Lower leg skin (tissue), 4 donors: ENCODE measurements at regions not wholly inside any gene's neighbourhood (a gene's known extent, or its start where the extent isn't known, plus 50 kb on each side); places are given as distances from the start of the nearest gene placed in this dataset.
"Not testable (repeated sequence)": the region's sequence is repeated elsewhere in the genome, so short reads cannot be mapped to it uniquely, and the experiment has no call there.

ENCODE experiments used
- DNase-seq, 2 donors: peaks; one replicate each; pipeline ENCODE4 v3.0.0-alpha.2; 2019; ENCODE audit warnings: low spot score in 2 of 2
- H3K4me3 ChIP-seq: fragments of 200-600 bp; sonication (generic); 2 replicates; pipeline ENCODE4 v1.5.1; 2017; ENCODE audit warnings: mild to moderate bottlenecking, low read depth; ENCODE audit not compliant: poor library complexity, severe bottlenecking
- POLR2A ChIP-seq, 2 donors: fragments of 450-650 bp; IDR thresholded peaks; one replicate each; pipeline ENCODE4 v1.6.1; 2016 to 2017; ENCODE audit warnings: antibody characterized with exemption in 2 of 2, mild to moderate bottlenecking in 1 of 2, moderate library complexity in 1 of 2
- WGBS, 2 donors: methylation state at CpG; one replicate each; pipeline ENCODE4 v1.1.5; 2018; 5-methylcytosine and 5-hydroxymethylcytosine counted together
- intact Hi-C: fragments of 100-400 bp; cut with DNase I; formaldehyde crosslinking; loops from one replicate; pipeline ENCODE4 v1.15.0; 2023; ENCODE audit warnings: low total_unique reads
- TF ChIP-seq, protein P1 (sequence below), 3 donors: fragments of 450-650 bp; IDR thresholded peaks; one replicate each; pipeline ENCODE4 v1.5.1; 2016; ENCODE audit warnings: antibody characterized with exemption in 3 of 3, mild to moderate bottlenecking in 3 of 3, moderate library complexity in 2 of 3

- DNase-seq, result no peak
- intact Hi-C loops, result no loop called here
- 64 to 87% methylated on average over 1 of the region's 1 CpG for WGBS, 2 donors
- H3K4me3 ChIP-seq, result no peak overlapping the region
- TF ChIP-seq, protein P1, sequence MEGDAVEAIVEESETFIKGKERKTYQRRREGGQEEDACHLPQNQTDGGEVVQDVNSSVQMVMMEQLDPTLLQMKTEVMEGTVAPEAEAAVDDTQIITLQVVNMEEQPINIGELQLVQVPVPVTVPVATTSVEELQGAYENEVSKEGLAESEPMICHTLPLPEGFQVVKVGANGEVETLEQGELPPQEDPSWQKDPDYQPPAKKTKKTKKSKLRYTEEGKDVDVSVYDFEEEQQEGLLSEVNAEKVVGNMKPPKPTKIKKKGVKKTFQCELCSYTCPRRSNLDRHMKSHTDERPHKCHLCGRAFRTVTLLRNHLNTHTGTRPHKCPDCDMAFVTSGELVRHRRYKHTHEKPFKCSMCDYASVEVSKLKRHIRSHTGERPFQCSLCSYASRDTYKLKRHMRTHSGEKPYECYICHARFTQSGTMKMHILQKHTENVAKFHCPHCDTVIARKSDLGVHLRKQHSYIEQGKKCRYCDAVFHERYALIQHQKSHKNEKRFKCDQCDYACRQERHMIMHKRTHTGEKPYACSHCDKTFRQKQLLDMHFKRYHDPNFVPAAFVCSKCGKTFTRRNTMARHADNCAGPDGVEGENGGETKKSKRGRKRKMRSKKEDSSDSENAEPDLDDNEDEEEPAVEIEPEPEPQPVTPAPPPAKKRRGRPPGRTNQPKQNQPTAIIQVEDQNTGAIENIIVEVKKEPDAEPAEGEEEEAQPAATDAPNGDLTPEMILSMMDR (IDR thresholded peaks at IDR 0.05), result no peak
- TF ChIP-seq POLR2A (IDR thresholded peaks at IDR 0.05), result no peak
These were observed 462.2 kb downstream of the DIRAS2 start for GRCh38 chr9:90180381-90180780.

DNA sequence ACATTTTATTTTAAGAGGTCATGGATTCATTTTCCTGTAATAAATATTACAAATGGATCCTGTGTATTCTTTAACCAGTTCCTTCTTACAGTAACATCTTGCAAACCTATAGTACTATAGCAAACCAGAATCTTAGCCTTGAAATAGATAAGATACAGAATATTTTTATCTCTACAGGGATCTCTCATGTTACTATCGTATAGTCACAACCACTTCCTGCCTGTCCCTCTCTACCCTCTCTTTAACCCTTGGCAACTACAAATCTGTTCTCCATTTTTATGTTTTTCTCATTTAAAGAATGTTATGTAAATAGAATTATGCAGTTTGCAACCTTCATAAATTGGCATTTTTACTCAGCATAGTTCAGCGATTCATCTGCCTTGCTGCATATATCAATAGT is 454.0 kb downstream of the DIRAS2 start:
- DNase-seq, result no peak
- intact Hi-C loops, result no loop called here
- WGBS, 2 donors, result 48 to 49% methylated on average over 2 of the region's 2 CpGs
- TF ChIP-seq, protein P1 (IDR thresholded peaks at IDR 0.05), result no peak
- TF ChIP-seq POLR2A (IDR thresholded peaks at IDR 0.05), result no peak
- H3K4me3 ChIP-seq, result no peak overlapping the region

DNA sequence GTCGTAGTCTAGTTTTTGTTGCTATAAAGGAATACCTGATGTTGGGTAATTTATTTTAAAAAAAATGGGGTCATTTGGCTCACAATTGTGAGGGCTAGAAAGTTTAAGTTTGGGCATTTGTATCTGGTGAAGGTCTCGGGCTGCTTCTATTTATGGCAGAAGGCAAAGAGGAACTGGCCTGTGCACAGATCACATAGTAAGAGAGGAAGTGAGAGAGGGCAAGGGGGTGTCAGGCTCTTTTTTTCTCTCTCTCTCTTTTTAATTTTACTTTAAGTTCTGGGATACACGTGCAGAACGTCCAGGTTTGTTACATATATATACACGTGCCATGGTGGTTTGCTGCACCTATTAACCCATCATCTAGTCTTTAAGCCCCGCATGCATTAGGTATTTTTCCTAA is 453.3 kb downstream of the DIRAS2 start:
- intact Hi-C loops, result no loop called here
- no peak for DNase-seq

DNA sequence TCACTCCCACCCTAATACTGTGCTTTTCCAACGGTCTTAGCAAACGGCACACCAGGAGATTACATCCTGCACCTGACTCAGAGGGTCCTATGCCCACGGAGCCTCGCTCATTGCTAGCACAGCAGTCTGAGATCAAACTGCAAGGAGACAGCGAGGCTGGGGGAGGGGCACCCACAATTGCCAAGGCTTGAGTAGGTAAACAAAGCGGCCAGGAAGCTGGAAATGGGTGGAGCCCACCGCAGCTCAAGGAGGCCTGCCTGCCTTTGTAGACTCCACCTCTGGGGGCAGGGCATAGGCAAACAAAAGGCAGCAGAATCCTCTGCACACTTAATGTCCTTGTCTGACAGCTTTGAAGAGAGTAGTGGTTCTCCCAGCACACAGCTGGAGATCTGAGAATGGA is 450.2 kb downstream of the DIRAS2 start:
- intact Hi-C loops, DNase-seq, H3K4me3 ChIP-seq: not testable (repeated sequence)
- 84 to 90% methylated on average over 7 of the region's 7 CpGs for WGBS, 2 donors

More for the DNA sequence above, 453.3 kb downstream of the DIRAS2 start:
- TF ChIP-seq, protein P1 (IDR thresholded peaks at IDR 0.05), result no peak
- TF ChIP-seq POLR2A (IDR thresholded peaks at IDR 0.05), result no peak
- H3K4me3 ChIP-seq, result no peak overlapping the region
- 74 to 78% methylated on average over 6 of the region's 6 CpGs for WGBS, 2 donors

GRCh38 chr9:90198956-90199355 is 443.7 kb downstream of the DIRAS2 start:
- H3K4me3 ChIP-seq, result no peak overlapping the region
- no peak for TF ChIP-seq POLR2A (IDR thresholded peaks at IDR 0.05)
- TF ChIP-seq, protein P1 (IDR thresholded peaks at IDR 0.05), result no peak
- intact Hi-C loops, result no loop called here
- WGBS, 2 donors, result 67% methylated on average over 3 of the region's 3 CpGs
- DNase-seq, result no peak

DNA sequence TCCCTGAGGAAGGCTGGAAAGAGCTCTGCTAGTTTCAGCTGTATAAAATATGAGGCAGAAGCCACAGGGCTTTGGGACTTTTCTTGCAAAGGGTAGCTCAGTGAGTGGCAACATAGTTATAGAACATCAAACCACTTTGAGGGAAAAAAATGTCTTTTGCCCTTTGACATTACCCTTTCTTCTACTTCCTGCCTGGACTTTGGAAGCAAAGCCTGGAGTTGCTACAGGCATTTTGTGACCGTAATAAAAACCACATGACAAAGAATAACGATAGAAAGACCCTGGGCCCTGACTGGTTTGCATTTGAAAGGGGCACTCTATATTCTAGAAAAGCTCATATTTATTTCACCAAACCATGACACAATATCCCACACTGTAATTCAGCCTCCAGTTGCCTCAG is 440.9 kb downstream of the DIRAS2 start:
- 13 to 40% methylated on average over 2 of the region's 2 CpGs for WGBS, 2 donors
- H3K4me3 ChIP-seq, result no peak overlapping the region
- TF ChIP-seq, protein P1 (IDR thresholded peaks at IDR 0.05), result no peak
- TF ChIP-seq POLR2A (IDR thresholded peaks at IDR 0.05), result no peak
- intact Hi-C loops, result no loop called here
- DNase-seq, result no peak
